HG03469 (cell line): ENCODE measurements at regions not wholly inside any gene's neighbourhood (a gene's known extent, or its start where the extent isn't known, plus 50 kb on each side); places are given as distances from the start of the nearest gene placed in this dataset.
"Not testable (repeated sequence)": the region's sequence is repeated elsewhere in the genome, so short reads cannot be mapped to it uniquely, and the experiment has no call there.

Experiments used
- ATAC-seq: cut with Tn5 transposase; IDR thresholded peaks from one replicate; pipeline ENCODE4 v1.9.1; 2021; ENCODE audit warnings: mild to moderate bottlenecking, moderate library complexity, moderate number of reproducible peaks; ENCODE audit not compliant: unreplicated experiment

DNA sequence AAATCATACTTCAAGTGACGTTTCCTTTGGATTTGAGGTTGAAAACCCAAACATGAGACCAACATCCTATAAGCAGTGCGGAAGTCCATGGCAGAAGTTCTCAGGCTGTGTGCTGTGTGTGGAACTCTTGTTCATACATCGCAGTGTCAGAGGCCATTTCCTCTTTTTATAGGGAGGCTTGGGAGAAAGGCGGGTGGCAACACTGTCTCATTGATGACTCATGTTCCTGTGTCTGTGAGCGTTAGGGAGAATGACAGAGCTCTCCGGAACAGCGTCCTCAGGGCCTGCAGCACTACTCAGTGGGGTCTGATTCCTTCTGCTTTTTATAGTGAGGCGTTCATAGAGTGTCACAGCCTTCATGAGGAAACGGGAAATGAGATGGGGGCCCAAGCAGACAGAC, 98.8 kb upstream of the BASP1 start:
- peak; percentile 92 for ATAC-seq

DNA sequence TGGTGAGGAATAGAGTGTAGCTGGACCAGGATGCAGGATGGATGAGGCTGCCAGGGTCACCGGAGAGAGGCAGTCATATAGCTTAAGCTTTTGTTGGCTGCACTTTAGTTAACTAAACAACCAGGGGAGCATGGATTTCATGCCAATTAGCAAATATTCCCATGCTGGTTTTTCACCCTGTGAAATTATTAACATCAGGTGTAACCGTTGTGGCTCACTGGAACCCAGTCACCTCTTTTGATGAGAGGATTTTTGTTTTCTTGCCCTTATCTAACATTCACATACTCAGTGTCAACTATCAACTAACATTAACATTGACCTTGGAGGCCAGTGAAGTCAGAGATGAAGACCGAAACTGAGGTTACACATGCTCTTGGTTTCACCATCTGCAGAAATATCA, 97.2 kb upstream of the BASP1 start:
- ATAC-seq: no peak

DNA sequence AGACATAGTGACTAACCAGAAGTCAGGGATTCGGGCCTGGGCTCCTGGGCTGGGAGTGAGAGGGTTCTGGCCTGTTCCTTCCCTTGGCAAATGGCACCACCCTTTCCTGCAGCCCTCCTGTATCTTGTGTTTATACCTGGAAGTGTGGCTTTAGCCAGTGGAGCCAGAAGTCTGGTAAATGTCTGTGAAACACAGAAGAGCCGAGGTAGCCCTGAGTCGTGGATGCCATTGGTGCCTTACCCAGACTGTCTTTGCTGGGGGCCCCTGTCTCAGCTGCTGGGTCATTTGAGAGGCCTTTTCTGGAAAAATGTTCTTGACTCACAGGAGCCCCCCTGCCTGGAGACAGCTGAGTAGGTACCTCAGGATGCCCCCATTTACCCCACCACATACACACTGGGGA, 95.7 kb upstream of the BASP1 start:
- no peak for ATAC-seq

DNA sequence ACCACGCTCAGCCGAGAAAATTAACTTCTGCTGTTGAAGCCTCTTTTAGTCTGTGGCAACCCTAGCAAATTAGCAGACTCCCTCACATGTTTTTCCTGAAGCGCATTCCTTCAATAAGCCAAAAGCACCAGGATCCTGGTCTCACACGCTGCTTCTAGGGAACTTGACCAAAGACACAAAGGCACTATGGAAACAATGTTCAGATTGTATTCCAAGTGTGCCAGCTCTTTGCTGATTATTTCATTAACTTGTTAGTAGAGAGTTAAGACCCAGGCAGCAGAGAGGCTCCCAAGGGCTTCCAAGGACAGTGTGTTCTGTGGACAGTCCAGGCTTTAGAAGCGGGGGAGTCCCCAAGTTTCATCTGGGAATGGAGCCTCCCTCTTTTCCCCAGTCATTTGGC, 94.4 kb upstream of the BASP1 start:
- ATAC-seq: no peak

DNA sequence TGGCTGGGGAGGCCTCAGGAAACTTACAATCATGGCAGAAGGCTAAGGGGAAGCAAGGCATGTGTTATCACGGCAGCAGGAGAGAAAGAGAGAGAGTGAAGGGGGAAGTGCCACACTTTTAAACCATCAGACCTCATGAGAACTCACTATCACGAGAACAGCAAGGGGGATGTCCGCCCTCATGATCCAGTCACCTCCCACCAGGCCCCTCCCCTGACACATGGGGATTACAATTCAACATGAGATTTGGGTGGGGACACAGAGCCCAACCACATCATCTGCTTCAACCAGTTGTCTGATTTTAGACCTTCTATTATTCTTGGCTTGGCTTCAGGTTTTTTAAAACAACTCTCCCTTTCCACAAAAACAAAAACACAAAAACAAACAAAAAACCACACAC, 93.7 kb upstream of the BASP1 start:
- not testable (repeated sequence) for ATAC-seq

DNA sequence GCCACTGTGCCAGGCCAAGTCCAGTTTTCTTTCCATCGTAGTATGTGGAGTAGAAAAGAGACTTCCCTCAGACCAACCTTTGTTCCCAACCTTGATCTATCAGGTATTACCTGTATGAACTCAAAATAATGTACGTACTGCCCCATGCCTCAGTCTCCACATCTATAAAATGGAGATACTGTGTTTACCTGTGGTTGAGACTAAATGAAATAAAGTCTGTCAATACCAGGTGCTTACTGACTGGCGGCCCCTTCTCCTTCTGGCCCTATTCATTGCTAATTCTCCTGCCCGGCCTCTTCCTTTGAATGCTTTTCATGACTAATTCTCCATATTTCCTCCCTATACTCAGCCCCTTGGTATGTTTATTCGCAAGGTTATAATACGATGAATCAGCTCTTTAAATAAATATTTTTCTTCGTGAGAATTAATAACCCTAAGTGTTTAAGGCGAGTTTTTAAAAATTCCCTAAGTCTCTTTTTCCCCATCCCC, 89.6 kb upstream of the BASP1 start:
- no peak for ATAC-seq

DNA sequence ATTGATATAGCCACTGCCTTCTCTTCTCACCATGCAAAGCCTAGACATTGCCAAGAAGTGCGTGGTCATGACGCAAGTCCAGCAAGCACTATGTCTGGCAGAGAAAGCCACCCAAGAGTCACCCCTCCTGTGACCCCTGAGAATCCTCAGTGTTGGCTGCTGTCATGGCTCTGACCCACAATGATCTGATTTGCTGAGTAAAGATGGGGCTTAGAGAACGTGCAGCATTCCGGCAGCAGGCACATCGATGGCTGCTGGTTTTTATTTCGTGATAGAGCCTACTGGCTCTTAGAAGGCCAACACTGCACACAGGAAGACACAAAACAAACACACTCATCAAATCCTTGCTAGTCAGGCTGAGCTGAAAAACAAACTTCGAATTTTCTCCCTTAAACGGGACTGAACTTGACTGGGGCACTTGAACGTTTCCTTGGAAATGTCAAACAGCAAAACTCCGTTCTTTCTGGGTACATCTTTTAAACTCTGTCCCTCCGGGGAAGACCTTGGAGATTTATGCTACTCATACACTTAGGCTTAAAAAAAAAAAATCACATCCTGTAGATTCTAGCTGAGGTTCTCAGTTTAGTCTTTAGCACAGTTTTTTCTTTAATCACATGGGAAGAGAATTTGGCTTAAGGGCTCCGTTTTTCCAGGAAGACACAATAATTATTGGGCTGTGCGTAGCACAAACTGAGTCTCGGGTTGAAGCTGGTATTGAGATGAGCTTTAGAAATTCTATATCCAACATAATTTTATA, 88.2 kb upstream of the BASP1 start:
- ATAC-seq: no peak

DNA sequence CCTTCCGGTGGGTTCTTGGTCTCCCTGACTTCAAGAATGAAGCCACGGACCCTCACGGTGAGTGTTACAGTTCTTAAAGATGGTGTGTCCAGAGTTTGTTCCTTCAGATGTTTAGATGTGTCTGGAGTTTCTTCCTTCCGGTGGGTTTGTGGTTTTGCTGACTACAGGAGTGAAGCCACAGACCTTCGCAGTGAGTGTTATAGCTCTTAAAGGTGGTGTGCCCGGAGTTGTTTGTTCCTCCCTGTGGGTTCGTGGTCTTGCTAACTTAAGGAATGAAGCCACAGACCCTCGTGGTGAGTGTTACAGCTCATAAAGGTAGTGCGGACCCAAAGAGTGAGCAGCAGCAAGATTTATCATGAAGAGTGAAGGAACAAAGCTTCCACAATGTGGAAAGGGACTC, 87.1 kb upstream of the BASP1 start:
- not testable (repeated sequence) for ATAC-seq

DNA sequence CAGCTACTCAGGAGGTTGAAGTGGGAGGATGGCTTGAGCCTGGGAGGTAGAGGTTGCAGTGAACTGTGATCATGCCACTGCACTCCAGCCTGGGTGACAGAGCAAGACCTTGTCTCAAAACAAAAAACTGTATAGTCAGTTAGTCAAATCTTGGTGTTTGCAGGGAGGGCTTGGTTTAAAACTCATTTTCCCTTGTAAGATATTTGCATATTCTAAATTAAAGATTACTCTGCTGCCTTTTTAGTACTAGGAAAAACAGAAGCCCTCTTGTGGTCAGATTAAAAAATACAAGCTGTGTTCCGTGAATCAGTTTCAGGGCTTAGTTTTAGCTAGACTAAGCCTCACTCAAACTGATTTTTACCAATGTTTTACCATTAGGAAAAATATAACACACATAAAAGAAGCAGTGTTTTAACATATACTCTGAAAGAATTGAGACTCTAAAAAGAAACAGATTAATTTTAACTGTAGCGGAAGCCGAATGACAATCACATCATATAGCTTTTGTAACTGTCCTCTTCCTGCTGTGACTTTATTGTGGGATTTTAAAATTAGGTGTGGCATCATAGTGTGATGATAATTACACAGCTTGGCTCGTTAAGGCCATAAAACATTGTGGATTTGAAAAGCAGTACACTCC, 84.9 kb upstream of the BASP1 start:
- peak; percentile 77 for ATAC-seq

DNA sequence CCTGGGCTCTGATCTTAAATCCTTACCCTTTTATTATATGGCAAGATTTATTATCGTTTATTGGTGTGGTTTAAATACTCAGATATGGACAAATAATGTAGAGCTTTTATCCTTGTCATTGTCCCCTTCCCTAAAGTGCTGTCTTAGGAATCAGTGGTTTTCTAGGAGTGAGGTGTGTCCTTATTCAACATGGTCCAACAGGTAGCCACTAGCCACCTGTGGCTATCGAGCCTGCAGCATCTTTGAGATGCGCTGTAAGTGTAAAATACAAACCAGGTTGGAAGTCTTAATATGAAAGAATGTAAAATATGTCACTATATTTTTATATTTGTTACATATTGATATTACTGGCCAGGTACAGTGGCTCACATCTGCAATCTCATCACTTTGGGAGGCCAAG, 82.4 kb upstream of the BASP1 start:
- no peak for ATAC-seq

DNA sequence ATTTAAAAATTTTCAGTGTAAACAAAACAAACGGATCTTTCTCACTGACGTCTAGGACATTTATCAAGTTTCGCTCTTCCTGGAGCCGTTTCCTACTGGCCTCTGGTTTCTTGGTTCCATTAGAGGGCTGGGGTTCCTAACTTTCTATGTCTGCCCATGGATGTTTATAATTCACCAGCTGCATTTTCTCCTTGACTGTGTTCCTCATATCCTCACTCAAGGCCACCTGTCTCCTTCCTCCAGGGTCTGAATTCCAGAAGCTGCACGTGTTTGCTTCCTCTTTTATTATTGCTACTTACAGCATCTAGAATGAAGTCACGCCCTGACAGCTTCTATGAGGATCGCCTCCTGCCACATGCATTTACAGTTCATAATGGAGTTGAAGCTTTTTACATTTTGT, 74.1 kb upstream of the BASP1 start:
- ATAC-seq: no peak

DNA sequence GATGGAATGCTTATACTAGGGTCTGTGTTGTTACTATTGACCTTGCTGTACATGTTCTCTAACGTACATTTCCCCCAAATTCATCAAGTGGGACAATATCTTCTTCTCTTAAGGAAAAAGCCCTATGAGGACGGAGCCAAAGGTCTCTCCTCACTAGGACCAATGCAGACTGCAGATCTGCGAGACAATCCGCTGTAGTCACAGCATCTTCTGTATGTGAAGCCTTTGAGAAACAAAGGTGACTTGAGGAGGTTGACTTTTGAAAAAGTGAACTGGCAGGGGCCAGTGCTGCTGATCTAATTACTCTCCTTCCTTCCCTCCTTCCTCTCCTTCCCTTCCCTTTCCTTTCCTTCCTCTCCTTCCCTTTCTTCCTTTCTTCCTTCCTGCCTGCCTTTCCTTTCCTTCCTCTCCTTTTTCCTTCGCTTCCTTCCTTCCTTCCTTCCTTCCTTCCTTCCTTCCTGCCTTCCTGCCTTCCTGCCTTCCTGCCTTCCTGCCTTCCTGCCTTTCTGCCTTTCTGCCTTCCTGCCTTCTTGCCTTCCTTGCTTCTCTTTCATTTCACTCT, 71.1 kb upstream of the BASP1 start:
- no peak for ATAC-seq

DNA sequence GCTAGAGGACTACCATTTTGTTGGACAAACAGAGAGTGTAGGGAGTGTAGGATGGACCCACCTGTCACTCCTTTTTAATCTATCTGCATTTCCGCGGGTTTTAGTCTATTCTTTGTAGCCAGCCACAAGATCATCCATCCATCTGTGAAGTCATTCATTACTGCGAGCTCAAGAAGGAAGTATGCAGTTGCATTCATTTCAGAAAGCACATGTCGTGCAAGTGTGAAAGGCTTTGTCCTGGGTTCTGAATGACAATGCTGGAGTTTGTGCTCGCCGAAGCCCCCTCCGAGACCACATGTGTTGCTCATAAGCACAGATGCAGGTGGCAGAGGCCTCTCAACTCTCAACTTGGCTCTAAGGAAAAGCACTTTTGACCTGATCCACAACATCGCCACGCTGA, 70.3 kb upstream of the BASP1 start:
- no peak for ATAC-seq

DNA sequence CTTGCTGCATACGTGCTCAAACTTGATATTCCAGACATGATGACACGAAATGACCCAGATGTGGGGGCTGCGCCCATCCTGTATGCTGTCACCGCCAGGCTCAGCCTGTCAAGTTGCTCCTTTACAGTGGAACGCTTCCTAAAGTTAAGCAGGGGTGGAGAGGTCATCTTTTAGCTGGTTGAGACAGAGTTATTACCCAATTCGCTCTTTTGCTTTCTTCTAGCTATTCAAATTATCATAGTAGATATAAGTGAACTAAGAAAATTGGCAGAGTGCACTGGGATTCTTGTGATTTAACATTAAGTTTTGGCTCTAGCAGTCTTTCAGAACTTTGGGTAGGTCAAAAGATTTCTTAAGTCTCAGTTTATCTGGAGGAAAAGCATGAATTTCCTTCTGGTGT, 69.8 kb upstream of the BASP1 start:
- no peak for ATAC-seq

DNA sequence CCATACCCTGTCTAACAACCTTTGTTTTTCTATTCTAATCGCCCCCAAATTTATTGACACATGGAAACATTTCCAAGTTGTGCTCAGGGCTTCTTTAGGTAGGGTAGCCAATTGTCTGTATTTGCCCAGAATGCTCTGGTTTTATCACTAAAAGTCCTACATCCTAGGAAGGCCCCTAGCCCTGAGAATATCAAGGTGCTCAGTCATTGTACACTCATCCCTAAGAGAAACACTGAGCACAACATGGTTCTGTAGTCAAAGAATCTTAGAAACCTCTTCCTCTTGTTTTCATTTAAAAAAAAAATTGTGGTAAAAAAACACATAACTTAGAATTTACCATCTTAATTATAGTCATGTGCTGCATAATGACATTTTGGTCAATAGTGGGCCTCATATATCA, 69.0 kb upstream of the BASP1 start:
- no peak for ATAC-seq

DNA sequence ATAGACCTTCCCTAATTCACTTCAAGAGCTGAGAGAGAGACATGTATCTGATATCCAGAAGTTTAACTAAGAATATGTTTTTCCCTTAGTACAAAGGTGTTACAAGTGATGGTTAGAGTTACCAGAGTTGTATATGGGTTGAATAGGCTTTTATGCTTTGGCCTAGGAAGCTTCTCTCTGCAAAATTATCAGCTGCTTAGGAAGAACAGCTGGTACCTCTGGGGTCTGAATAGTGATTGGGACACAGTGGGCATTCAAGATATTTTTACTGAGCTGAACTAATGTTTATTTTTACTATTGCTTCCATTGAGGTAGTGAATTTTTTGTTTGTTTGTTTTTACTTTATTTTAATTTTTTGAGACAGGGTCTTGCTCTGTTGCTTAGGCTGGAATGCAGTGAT, 67.6 kb upstream of the BASP1 start:
- no peak for ATAC-seq

DNA sequence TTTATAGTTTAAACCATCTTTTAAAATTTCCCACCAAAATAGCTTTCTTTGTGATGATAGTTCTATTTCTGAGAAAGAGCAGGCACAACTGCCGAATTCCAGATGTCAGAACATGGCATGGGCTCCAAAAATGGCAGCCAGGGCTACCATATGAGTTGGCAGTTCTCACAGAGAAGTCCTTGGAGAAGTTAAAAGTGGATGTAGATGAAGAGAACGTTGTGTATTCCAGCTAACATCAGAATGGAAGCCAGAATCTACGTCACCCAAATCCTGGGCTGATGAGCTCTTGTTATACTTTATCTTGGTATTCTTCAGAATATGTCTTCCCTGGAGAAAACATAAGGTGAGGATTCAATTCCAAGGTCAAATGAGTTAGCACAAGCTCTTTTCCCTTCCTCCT, 66.9 kb upstream of the BASP1 start:
- ATAC-seq: no peak

DNA sequence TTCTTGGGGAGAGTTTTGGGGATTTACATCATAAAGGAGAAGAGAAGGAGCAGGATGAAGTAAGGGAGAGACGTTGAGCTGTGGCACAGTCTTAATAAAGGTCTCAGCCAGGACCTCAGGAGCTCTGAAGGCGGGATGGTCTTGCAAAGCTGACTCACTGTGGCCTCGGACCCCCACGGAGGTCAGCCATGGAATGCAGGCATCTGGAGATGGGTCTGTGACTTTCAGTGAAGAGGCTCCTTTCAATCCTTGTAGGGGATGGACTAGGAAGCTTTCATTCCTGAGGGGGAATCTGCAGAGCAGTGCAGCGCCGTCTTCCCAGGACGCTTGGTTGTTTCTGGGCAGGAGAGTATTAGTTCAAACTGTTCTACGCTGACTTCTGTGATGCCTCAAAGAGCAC, 65.7 kb upstream of the BASP1 start:
- no peak for ATAC-seq

DNA sequence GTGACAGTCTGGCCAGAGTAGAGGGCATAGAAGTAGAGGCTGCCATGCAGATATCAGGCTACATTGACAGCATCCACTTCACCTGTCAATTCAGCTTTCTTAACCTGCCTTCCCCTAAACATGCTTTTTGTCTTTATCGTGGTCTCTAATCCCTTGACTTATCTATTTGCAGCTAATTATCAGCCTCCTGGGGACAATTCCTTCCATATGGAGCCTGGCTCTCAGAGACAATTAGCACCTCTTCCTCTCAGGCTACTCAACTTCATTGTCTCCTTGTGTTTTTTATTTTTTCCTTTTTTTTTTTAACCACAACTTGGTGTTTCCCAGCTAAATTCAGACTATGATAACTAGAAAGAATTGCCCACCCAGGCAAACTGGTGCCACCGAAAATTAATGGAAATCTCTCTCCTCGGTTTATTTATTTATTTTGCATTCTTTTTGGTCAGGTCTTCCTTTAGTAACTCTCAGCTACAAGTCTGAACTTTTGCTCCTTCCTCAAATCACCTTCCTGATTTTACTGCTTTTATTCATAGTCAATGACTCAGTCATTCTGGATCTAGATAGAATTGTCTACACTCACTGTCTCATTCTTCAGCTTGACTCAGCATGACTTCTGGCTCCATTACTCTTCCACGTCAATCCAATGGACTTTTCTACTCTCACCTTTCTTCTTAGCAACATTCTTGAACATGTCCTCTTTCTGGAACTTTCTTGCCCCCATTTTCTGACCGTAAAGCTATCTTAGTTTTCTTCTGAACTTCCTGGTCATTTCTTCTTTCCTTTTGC, 63.0 kb upstream of the BASP1 start:
- ATAC-seq: no peak

DNA sequence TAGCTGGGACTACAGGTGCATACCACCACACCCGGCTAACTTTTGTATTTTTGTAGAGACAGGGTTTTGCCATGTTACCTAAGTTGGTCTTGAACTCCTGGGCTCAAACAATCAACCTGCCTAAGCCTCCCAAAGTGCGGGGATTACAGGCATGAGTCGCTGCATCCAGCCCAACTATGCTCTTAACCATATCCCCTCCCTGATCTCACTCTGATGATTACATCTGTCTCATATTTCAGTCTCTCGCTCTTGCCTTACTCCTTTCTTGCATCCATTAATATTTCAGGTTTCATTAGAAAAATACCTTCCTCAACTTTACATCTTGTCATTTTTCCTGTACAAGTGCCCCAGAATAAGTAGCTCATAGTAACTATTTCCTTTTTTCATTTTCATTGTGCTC, 61.0 kb upstream of the BASP1 start:
- ATAC-seq: no peak

DNA sequence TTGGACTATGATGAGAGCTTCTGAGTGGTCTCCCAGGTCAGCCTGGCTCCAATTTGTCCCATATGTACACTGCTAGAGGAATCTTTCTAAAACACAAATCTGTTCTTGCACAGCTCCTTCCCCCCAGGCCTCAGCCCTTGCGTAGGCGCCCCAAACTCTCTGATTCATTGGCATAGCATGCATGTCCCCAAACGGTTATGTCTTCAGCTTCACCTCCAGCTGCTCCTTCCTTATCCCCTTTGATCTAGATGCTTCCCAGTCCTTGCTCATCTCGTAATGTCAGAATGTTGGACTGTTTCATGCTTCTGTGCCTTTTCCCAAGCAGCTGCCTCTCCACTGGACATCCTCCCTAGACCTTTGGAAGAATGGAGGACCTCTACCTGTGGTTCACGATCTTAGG, 60.1 kb upstream of the BASP1 start:
- ATAC-seq: no peak
